Neural cell (in vitro differentiated cells): ENCODE measurements at regions not wholly inside any gene's neighbourhood (a gene's known extent, or its start where the extent isn't known, plus 50 kb on each side); places are given as distances from the start of the nearest gene placed in this dataset.
"Not testable (repeated sequence)": the region's sequence is repeated elsewhere in the genome, so short reads cannot be mapped to it uniquely, and the experiment has no call there.

Experiments
- H2AFZ ChIP-seq: fragments of 200-600, 300-800 bp; sonication (generic), shearing (Covaris generic); 2 replicates; pipeline ENCODE4 v1.6.0; 2014; ENCODE audit warnings: low read depth, mild to moderate bottlenecking, antibody characterized with exemption, low read length, moderate library complexity
- H3F3A ChIP-seq: fragments of 200-600 bp; shearing (Covaris generic); 2 replicates; pipeline ENCODE4 v1.6.1; 2016; ENCODE audit warnings: mild to moderate bottlenecking, moderate library complexity, mixed read lengths, antibody characterized with exemption, low read length; ENCODE audit not compliant: insufficient read depth, poor library complexity, severe bottlenecking
- H3K27ac ChIP-seq: fragments of 200-600, 300-800 bp; sonication (generic), shearing (Covaris generic); 2 replicates; pipeline ENCODE4 v1.5.1; 2014; ENCODE audit warnings: mild to moderate bottlenecking, low read length, moderate library complexity
- H3K27me3 ChIP-seq: fragments of 300-800, 200-600 bp; sonication (generic), shearing (Covaris generic); 2 replicates; pipeline ENCODE4 v1.6.0; 2014; ENCODE audit warnings: mild to moderate bottlenecking, low read depth, low read length, moderate library complexity; ENCODE audit not compliant: insufficient read depth
- H3K36me3 ChIP-seq: fragments of 300-800, 200-600 bp; sonication (generic), shearing (Covaris generic); 2 replicates; pipeline ENCODE4 v1.5.1; 2014; ENCODE audit warnings: mild to moderate bottlenecking, antibody characterized with exemption, low read length, moderate library complexity; ENCODE audit not compliant: insufficient read depth
- H3K4me2 ChIP-seq: fragments of 300-800, 200-600 bp; sonication (generic), shearing (Covaris generic); 2 replicates; pipeline ENCODE4 v1.6.0; 2014; ENCODE audit warnings: mild to moderate bottlenecking, low read length
- H3K4me3 ChIP-seq: fragments of 300-800, 200-600 bp; sonication (generic), shearing (Covaris generic); 2 replicates; pipeline ENCODE4 v1.5.1; 2014; ENCODE audit warnings: mild to moderate bottlenecking, low read length, moderate library complexity
- H3K79me2 ChIP-seq: fragments of 200-600 bp; shearing (Covaris generic); replicated peaks from 2 replicates; pipeline ENCODE4 v1.6.0; 2014; ENCODE audit warnings: mild to moderate bottlenecking, low read length, moderate library complexity; ENCODE audit not compliant: insufficient read depth
- H3K9ac ChIP-seq: fragments of 300-800, 200-600 bp; sonication (generic), shearing (Covaris generic); 2 replicates; pipeline ENCODE4 v1.6.1; 2016; ENCODE audit warnings: mild to moderate bottlenecking, low read length, mixed read lengths
- H3K9me2 ChIP-seq: fragments of 200-600 bp; shearing (Covaris generic); 2 replicates; pipeline ENCODE4 v1.6.1; 2016; ENCODE audit warnings: mild to moderate bottlenecking, low read length, mixed read lengths; ENCODE audit not compliant: insufficient read depth
- H3K9me3 ChIP-seq: fragments of 200-600, 300-800 bp; sonication (generic), shearing (Covaris generic); 2 replicates; pipeline ENCODE4 v1.6.1; 2016; ENCODE audit warnings: mild to moderate bottlenecking, mixed run types, low read length, moderate library complexity, mixed read lengths
- H4K20me1 ChIP-seq: fragments of 200-600 bp; shearing (Covaris generic); 2 replicates; pipeline ENCODE4 v1.6.1; 2016; ENCODE audit warnings: mild to moderate bottlenecking, mixed run types; ENCODE audit not compliant: insufficient read depth
- EP300 ChIP-seq: fragments of 450-650 bp; conservative IDR thresholded peaks from 2 replicates; pipeline ENCODE4 v1.6.1; 2014; ENCODE audit warnings: antibody characterized with exemption, mild to moderate bottlenecking, moderate library complexity; ENCODE audit not compliant: poor library complexity, severe bottlenecking
- EZH2 ChIP-seq: fragments of 200-600, 300-800 bp; shearing (Covaris generic), sonication (generic); IDR thresholded peaks from 2 replicates; pipeline ENCODE4 v1.6.1; 2014; ENCODE audit warnings: antibody characterized with exemption, low read length, borderline replicate concordance, mild to moderate bottlenecking; ENCODE audit not compliant: insufficient read depth, poor library complexity, severe bottlenecking
- MXI1 ChIP-seq: fragments of 450-650 bp; conservative IDR thresholded peaks from 2 replicates; pipeline ENCODE4 v1.6.1; 2014; ENCODE audit warnings: antibody characterized with exemption, mild to moderate bottlenecking; ENCODE audit not compliant: poor library complexity, severe bottlenecking
- POLR2AphosphoS5 ChIP-seq: IDR thresholded peaks from 2 replicates; pipeline ENCODE4 v1.6.1; 2012
- RAD21 ChIP-seq: fragments of 450-650 bp; conservative IDR thresholded peaks from 2 replicates; pipeline ENCODE4 v1.6.1; 2014; ENCODE audit warnings: antibody characterized with exemption, mild to moderate bottlenecking, moderate library complexity
- SMC3 ChIP-seq: fragments of 450-650 bp; conservative IDR thresholded peaks from 2 replicates; pipeline ENCODE4 v1.6.1; 2014; ENCODE audit warnings: antibody characterized with exemption, mild to moderate bottlenecking, moderate library complexity; ENCODE audit not compliant: poor library complexity
- TAF1 ChIP-seq: IDR thresholded peaks from 2 replicates; pipeline ENCODE4 v1.6.1; 2012; ENCODE audit warnings: low read depth
- TF ChIP-seq, protein P1 (sequence below): fragments of 450-650 bp; IDR thresholded peaks from 2 replicates; pipeline ENCODE4 v1.5.1; 2014; ENCODE audit warnings: antibody characterized with exemption, mild to moderate bottlenecking, moderate library complexity; ENCODE audit not compliant: poor library complexity, severe bottlenecking
- TF ChIP-seq, protein P2 (sequence below): IDR thresholded peaks from 2 replicates; pipeline ENCODE4 v1.6.1; 2012; ENCODE audit warnings: borderline replicate concordance

DNA sequence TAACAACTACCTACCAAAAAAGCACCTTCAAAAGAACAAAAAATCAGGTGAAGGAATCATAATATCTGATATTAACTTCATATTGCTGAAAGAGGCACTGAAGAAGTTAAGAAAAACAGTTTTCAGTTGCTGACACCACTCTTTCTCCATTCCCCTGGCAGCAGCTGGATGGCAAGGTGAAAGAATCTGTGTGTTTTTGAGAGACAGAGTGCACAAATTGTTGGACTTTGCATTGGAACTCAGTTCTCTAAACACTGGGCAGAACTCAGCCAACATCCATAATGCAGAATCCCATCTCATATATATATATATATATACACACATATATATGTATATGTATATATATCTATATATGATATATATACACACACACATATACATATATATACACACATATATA, 408.3 kb upstream of the MAGEC2 start:
- Histone ChIP-seq H3K9me3 (no peaks in the 10 kb centered on the region), H2AFZ (no peak overlapping the region), H3K36me3 (no peaks in the 10 kb centered on the region), H3K27ac (no peak overlapping the region), H3K9me2 (no peaks in the 10 kb centered on the region), H3K79me2 (no peaks in the 10 kb centered on the region), H3K27me3 (no peaks in the 10 kb centered on the region), H3K4me2 (no peak overlapping the region), H3K4me3 (no peak overlapping the region), H4K20me1 (no peaks in the 10 kb centered on the region), H3F3A (no peaks in the 10 kb centered on the region), H3K9ac (no peak overlapping the region)
- TF ChIP-seq MXI1 (no peak), POLR2AphosphoS5 (no peak), EP300 (no peak), RAD21 (no peak)
- TF ChIP-seq, protein P1, sequence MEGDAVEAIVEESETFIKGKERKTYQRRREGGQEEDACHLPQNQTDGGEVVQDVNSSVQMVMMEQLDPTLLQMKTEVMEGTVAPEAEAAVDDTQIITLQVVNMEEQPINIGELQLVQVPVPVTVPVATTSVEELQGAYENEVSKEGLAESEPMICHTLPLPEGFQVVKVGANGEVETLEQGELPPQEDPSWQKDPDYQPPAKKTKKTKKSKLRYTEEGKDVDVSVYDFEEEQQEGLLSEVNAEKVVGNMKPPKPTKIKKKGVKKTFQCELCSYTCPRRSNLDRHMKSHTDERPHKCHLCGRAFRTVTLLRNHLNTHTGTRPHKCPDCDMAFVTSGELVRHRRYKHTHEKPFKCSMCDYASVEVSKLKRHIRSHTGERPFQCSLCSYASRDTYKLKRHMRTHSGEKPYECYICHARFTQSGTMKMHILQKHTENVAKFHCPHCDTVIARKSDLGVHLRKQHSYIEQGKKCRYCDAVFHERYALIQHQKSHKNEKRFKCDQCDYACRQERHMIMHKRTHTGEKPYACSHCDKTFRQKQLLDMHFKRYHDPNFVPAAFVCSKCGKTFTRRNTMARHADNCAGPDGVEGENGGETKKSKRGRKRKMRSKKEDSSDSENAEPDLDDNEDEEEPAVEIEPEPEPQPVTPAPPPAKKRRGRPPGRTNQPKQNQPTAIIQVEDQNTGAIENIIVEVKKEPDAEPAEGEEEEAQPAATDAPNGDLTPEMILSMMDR: no peak
- TF ChIP-seq, protein P2, sequence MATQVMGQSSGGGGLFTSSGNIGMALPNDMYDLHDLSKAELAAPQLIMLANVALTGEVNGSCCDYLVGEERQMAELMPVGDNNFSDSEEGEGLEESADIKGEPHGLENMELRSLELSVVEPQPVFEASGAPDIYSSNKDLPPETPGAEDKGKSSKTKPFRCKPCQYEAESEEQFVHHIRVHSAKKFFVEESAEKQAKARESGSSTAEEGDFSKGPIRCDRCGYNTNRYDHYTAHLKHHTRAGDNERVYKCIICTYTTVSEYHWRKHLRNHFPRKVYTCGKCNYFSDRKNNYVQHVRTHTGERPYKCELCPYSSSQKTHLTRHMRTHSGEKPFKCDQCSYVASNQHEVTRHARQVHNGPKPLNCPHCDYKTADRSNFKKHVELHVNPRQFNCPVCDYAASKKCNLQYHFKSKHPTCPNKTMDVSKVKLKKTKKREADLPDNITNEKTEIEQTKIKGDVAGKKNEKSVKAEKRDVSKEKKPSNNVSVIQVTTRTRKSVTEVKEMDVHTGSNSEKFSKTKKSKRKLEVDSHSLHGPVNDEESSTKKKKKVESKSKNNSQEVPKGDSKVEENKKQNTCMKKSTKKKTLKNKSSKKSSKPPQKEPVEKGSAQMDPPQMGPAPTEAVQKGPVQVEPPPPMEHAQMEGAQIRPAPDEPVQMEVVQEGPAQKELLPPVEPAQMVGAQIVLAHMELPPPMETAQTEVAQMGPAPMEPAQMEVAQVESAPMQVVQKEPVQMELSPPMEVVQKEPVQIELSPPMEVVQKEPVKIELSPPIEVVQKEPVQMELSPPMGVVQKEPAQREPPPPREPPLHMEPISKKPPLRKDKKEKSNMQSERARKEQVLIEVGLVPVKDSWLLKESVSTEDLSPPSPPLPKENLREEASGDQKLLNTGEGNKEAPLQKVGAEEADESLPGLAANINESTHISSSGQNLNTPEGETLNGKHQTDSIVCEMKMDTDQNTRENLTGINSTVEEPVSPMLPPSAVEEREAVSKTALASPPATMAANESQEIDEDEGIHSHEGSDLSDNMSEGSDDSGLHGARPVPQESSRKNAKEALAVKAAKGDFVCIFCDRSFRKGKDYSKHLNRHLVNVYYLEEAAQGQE: no peak

DNA sequence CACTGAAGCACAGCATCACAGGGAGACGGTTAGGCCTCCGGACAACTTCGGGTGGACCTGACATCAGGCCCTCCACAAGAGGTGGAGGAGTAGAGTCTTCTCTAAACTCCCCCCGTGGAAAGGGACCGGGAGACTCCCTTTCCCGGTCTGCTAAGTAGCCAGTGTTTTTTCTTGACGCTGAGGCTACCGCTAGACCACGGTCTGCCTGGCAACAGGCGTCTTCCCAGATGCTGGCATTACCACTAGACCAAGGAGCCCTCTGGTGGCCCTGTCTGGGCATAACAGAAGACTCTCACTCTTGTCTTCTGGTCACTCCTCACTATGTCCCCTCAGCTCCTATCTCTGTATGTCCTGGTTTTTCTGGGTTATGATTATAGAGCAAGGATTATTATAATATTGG, 401.5 kb upstream of the MAGEC2 start:
- not testable (repeated sequence) for H3K79me2 ChIP-seq, H3K4me3 ChIP-seq, H2AFZ ChIP-seq, H3K4me2 ChIP-seq, H3K36me3 ChIP-seq, H3K9me2 ChIP-seq, H3F3A ChIP-seq, H3K27me3 ChIP-seq, H4K20me1 ChIP-seq, H3K27ac ChIP-seq, H3K9ac ChIP-seq, H3K9me3 ChIP-seq

DNA sequence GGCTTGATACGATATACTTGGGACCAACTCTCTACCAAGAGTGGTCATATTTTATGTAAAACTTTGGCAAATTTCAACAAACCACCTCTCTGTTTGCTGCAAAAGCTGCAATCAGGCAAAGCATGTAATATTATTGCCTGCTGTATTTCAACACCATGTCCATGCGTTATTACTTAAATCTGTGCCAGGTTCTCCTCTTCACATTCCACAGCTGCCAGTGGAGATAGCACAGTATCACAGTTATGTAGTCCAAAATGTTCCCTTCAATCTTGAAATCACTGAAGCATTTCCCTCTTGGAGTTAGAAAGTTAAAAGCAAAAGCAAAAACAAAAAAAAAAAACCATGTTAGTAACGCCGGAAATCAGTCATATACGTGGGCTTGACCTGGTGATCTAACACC, 396.7 kb upstream of the MAGEC2 start:
- Histone ChIP-seq H3K79me2 (no peaks in the 10 kb centered on the region), H3K36me3 (no peaks in the 10 kb centered on the region), H3K4me3 (no peak overlapping the region), H3F3A (no peaks in the 10 kb centered on the region), H3K9ac (no peak overlapping the region), H2AFZ (no peak overlapping the region), H3K27me3 (no peaks in the 10 kb centered on the region), H3K9me3 (no peaks in the 10 kb centered on the region), H3K27ac (no peak overlapping the region), H4K20me1 (no peaks in the 10 kb centered on the region), H3K9me2 (no peaks in the 10 kb centered on the region), H3K4me2 (no peak overlapping the region)
- TF ChIP-seq, protein P2: no peak
- TF ChIP-seq TAF1: no peak
- TF ChIP-seq, protein P1: no peak
- TF ChIP-seq SMC3: no peak
- TF ChIP-seq EP300: no peak
- no peak for TF ChIP-seq MXI1
- no peak for TF ChIP-seq EZH2
- TF ChIP-seq RAD21: no peak
- TF ChIP-seq POLR2AphosphoS5: no peak
